Endothelial cell (in vitro differentiated cells): ENCODE measurements at regions not wholly inside any gene's neighbourhood (a gene's known extent, or its start where the extent isn't known, plus 50 kb on each side); places are given as distances from the start of the nearest gene placed in this dataset.

Experiments used
- DNase-seq: peaks from one replicate; pipeline ENCODE4 v3.0.0; 2021; ENCODE audit warnings: low spot score
- H3K27ac Mint-ChIP-seq: one replicate; pipeline ENCODE4 v1.8.0; 2021; ENCODE audit warnings: mixed read lengths, inconsistent platforms; ENCODE audit not compliant: unreplicated experiment
- H3K27me3 Mint-ChIP-seq: one replicate; pipeline ENCODE4 v1.8.0; 2021; ENCODE audit warnings: mild to moderate bottlenecking, moderate library complexity, mixed read lengths, inconsistent platforms; ENCODE audit not compliant: unreplicated experiment
- H3K36me3 Mint-ChIP-seq: one replicate; pipeline ENCODE4 v1.8.0; 2021; ENCODE audit warnings: mild to moderate bottlenecking, low read depth, mixed read lengths, inconsistent platforms; ENCODE audit not compliant: unreplicated experiment
- H3K4me1 Mint-ChIP-seq: one replicate; pipeline ENCODE4 v1.8.0; 2021; ENCODE audit warnings: mild to moderate bottlenecking, mixed read lengths, inconsistent platforms; ENCODE audit not compliant: unreplicated experiment
- H3K4me3 Mint-ChIP-seq: one replicate; pipeline ENCODE4 v1.8.0; 2021; ENCODE audit warnings: mild to moderate bottlenecking, mixed read lengths, inconsistent platforms; ENCODE audit not compliant: unreplicated experiment
- H3K9me3 Mint-ChIP-seq: one replicate; pipeline ENCODE4 v1.8.0; 2021; ENCODE audit warnings: mixed read lengths, inconsistent platforms; ENCODE audit not compliant: unreplicated experiment
- CTCF ChIP-seq: fragments of 200-600 bp; sonication (generic); IDR thresholded peaks from one replicate; pipeline ENCODE4 v1.5.0; 2021; ENCODE audit warnings: antibody characterized with exemption; ENCODE audit not compliant: unreplicated experiment

GRCh38 chr13:109468123-109468522 is 318.3 kb downstream of the IRS2 start:
- DNase-seq: no peak
- Mint-ChIP-seq H3K4me3 (no peak overlapping the region), H3K27ac (no peak overlapping the region), H3K4me1 (no peaks in the 10 kb centered on the region), H3K9me3 (no peaks in the 10 kb centered on the region), H3K27me3 (peaks cover 1% of the 10 kb centered on the region), H3K36me3 (no peaks in the 10 kb centered on the region)
- TF ChIP-seq CTCF: no peak

- no peak for DNase-seq
- H3K4me3 Mint-ChIP-seq: no peak overlapping the region
- no peaks in the 10 kb centered on the region for H3K4me1 Mint-ChIP-seq
- no peak for TF ChIP-seq CTCF
- no peaks in the 10 kb centered on the region for H3K9me3 Mint-ChIP-seq
- no peak overlapping the region for H3K27ac Mint-ChIP-seq
- peaks cover 1% of the 10 kb centered on the region for H3K27me3 Mint-ChIP-seq
- no peaks in the 10 kb centered on the region for H3K36me3 Mint-ChIP-seq
Observed at GRCh38 chr13:109465148-109465547, 321.2 kb downstream of the IRS2 start.

- Mint-ChIP-seq H3K27ac (no peak overlapping the region), H3K27me3 (no peaks in the 10 kb centered on the region), H3K36me3 (peaks cover 6% of the 10 kb centered on the region), H3K4me1 (no peaks in the 10 kb centered on the region), H3K9me3 (no peaks in the 10 kb centered on the region), H3K4me3 (no peak overlapping the region)
- DNase-seq: no peak
- no peak for TF ChIP-seq CTCF
Observed at GRCh38 chr13:109454167-109454917, 332.0 kb downstream of the IRS2 start.

GRCh38 chr13:109451726-109452125 is 334.7 kb downstream of the IRS2 start:
- Mint-ChIP-seq H3K4me1 (peaks cover 3% of the 10 kb centered on the region), H3K36me3 (peaks cover 13% of the 10 kb centered on the region), H3K27ac (no peak overlapping the region), H3K4me3 (no peak overlapping the region), H3K9me3 (no peaks in the 10 kb centered on the region), H3K27me3 (peaks cover 2% of the 10 kb centered on the region)
- TF ChIP-seq CTCF: no peak
- no peak for DNase-seq

GRCh38 chr13:109448629-109449028 is 337.8 kb downstream of the IRS2 start:
- H3K36me3 Mint-ChIP-seq: peaks cover 13% of the 10 kb centered on the region
- H3K27me3 Mint-ChIP-seq: peaks cover 2% of the 10 kb centered on the region
- H3K4me3 Mint-ChIP-seq: no peak overlapping the region
- no peak overlapping the region for H3K27ac Mint-ChIP-seq
- no peaks in the 10 kb centered on the region for H3K9me3 Mint-ChIP-seq
- DNase-seq: no peak
- H3K4me1 Mint-ChIP-seq: peaks cover 4% of the 10 kb centered on the region
- no peak for TF ChIP-seq CTCF
